CD4-positive, alpha-beta T cell treated with Interleukin-6 at 100 ng/mL for 8 hours (primary cell): ENCODE measurements at regions not wholly inside any gene's neighbourhood (a gene's known extent, or its start where the extent isn't known, plus 50 kb on each side); places are given as distances from the start of the nearest gene placed in this dataset.
"Not testable (repeated sequence)": the region's sequence is repeated elsewhere in the genome, so short reads cannot be mapped to it uniquely, and the experiment has no call there.

Experiments used
- DNase-seq: peaks from one replicate; pipeline ENCODE4 v3.0.0-alpha.2; 2020; ENCODE audit warnings: mixed read lengths, low spot score

- no peak for DNase-seq
These were observed 76.6 kb upstream of the TOX2 start for GRCh38 chr20:43837856-43838702.

DNA sequence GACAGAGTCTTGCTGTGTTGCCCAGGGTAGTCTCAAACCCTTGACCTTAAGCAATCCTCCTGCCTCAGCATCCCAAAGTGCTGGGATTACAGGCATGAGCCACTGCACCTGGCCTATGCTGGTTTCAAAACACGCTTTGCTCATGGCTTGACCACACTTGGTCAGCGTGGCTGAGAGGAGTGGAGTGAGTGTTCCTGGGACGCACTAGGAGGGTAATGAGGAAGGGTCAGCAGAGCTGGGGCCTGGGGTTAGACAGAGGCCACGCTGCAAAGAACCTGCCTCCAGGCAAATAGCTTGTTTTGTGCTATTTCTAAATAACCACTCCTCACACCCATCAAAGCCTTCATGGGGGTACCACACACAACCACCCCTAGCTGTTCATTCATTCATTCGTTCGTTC is 77.9 kb upstream of the TOX2 start:
- DNase-seq, result no peak

DNA sequence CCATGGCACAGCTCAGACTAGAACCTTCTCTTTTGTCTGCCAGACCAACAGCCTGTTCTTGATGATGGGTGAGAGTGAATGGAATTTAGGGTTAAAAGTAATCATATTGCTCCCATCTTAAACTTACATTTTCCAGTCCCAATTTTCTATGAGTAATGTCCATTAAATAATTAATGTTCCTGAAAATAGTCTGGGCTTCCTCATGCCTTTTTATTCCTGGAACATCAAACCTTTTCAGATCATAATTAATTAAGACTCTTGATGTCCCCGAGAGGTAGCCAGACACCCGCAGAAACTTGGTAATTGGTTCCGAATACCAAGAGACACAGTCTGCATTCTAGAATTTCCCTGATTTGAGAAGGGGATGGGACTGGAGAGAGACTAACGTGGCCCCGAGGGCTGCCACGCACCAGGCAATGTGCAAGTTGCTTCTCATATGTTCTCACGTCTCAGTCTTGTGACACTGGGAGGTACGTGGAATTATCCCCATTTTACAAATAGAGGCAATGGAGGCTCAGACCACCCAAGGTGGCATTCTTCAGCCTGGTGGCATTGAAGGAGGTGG is 78.6 kb upstream of the TOX2 start:
- no peak for DNase-seq

DNA sequence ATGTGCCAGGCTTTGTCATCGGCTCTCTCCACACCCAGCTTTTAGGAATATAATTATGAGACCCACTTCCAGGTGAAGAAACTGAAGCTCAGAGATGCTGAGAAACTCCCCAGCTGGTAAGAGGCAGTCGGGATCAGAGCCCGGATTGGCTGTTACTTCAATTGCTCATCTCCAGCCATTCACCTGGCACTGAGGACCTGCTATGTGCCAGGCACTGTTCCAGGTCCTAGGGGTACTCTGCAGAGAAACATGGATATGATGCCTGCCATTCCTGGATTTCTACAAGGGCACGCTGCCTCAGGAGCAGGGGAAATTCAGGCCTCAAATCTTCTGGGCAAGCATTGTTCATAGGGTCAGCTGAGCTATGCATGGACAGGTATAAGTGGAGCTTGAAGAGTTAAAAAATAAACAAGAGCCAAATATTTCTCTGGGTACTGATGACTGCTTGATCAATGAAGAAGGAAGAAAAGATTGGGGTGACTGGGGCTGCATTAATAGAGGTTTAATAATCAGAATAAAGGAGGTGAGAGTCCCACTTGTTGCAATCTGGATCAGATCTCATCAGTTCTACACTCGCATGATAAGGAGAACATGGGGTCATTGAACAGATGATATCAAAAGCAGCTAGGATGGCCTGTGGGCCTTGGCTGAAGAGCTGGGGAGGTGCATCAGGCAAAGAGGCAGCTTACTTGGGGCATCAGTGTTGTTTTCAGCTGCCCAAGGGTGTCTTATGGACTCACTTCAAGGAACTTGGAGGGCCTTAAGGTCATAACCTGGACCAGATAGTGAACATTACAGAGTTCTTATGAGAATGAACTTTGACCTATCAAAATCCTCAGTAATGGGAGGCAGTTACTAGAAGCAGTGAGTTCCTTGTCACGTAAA is 80.9 kb upstream of the TOX2 start:
- no peak for DNase-seq

DNA sequence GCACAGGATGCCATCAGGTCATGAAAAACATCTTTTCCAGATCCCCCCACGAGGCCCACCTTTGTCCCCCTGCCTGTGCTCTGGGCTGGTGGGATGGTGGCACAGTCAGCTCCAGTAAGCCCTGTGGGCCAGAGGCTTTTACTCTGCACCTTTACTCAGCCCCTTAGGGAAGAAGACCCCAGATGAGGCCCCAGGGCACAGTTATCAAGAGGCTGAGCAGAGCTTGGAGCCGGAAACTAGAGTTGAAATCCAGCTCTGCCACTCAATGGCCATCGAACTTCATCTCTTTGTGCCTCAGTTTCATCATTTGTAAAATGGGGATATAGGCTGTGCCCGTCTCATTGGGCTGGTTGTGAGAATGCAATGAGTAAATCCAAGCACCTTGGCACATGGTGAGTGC is 81.7 kb upstream of the TOX2 start:
- DNase-seq, result no peak

DNA sequence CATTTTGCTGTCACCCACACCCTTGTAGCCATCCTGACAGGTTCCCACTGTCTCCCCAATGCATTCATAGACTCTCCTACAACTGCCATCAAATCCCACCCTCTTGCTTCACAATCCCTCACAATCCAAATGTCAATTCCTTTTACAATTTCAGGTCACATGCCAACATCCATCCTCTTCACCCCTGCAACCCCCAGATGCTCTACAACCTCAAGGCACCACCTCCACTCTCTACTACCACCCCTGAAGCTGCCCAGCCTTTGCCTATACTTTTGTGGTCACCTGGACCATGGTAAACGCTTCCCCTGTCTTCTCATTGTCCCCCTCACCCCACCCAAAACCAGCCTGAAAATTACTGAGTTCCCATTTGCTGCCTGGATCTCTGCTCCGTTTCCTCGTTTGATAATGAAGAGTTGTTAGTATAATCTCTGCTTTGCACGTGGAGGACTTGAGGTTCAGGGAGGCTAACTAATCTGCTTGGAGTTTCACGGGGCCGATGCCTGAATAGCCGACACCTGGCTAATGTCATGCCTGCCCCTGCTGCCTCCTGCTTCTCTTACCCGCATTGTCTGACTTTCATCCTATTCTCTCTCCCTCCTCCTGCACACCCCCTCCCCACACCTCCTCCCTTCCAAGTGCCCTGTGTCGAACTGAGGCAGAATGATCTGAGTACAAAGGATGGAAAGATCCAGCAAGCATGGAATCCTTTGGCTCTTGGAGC is 82.4 kb upstream of the TOX2 start:
- DNase-seq, result no peak

GRCh38 chr20:43831481-43832065 is 83.1 kb upstream of the TOX2 start:
- DNase-seq, result no peak

GRCh38 chr20:43830883-43831282 is 83.8 kb upstream of the TOX2 start:
- no peak for DNase-seq

DNA sequence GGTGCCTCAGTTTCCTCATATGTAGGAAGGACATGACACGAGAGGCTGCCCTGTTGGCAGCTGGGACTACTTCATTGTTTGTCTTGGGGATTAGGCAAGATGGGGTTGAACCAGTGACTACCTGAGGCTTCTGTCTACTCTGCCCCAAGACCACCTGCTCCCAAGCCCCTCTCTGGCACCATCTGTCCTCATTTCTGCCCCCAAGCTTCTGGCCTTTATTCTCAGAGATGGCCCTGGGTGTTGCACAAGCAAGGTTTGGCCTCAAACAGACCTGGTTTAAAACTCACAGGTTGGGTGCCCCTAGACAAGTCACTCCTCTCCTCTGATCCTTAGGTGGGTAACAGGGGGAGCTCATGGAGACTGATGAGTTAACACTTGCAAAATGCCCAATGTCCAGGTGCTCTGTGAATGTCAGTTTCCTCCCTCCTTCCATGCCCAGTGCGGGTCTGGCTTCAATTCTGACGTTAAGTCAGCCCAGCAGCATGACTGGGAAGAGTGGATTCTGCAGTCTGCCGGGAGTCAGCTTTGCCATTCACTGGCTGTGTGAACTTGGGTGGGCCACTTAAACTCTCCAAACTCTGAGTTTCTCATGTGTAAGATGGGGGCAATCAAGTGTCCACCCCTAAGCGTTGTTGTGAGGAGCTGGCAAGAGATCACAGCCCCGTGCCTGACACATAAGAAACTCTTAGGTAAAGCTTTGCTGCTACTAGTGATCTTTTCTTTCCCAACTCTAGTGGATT is 84.5 kb upstream of the TOX2 start:
- DNase-seq, result no peak

DNA sequence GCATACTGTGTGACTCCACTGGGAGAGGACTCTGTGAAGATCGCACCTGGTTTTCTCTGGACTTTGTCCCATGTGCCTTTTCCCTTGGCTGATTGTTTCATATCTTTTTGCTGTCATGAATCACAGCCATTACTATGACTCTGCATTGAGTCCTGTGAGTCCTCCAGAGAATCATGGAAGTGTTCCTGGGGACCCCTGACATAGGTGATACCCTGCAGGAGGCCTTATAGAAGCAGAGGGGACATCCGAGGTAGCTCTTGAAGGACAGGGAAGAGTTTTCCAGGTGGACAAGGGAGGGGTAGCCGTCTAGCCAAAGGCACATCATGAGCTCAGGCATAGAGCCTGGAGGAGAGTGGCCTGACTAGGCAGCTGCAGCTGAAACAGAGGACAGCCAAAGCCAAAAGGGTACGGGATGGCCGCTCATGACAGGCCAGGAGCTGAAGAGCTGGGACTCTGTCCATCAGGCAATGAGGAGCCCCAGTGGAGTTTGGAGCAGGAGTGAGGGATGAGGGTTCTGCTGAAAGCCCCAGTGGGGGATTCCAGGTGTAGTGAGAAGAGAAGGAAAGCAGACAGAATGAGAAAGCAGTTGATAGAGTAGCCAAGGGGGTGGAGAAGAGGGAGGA is 86.6 kb upstream of the TOX2 start:
- no peak for DNase-seq

DNA sequence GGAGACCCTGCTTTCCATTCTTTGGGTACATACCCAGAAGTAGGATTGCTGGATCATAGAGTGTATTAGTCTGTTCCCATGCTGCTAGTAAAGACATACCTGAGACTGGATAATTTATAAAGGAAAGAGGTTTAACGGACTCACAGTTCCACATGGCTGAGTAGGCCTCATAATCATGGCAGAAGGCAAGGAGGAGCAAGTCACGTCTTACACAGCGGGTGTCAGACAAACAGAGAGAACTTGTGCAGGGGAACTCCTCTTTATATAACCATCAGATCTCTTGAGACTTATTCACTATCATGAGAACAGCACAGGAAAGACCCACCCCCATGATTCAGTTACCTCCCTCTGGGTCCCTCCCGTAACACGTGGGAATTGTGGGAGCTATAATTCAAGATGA is 87.7 kb upstream of the TOX2 start:
- not testable (repeated sequence) for DNase-seq

DNA sequence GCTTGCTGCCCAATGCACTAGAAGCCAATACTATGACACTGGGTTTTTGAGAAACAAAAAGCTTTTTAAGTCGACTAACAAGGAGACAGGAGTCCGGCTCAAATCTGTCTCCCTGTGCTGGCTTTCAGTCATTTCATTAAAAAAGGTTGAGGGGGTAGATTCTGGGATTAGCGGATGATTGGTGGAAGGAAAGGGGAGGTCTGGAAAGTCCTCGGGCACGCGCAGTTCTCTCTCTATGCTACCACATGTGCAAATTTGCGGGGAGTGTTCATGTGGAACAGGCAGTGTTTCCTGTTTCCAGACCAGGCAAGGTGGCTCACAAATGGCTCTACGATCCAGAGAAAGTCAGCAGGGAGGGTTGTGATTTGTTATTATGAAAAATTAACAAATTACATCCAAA is 89.1 kb upstream of the TOX2 start:
- DNase-seq, result no peak

DNA sequence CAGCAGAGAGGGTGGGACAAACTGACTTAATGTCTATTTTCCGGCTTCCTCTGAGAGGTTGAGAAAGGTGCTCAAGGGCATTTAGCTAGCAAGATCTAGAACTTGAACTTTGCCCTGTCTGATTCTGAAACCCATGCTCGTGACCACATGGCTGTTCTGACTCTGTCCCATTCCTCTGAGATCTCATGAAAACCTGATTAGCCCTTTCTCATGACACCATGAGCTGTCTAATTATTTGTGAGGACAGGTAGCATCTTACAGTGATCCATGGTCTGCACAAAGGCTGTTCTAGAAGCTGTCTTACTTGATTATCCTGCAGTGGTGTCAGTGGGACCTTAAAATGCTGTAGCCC is 89.6 kb upstream of the TOX2 start:
- DNase-seq, result no peak

- DNase-seq, result no peak
These were observed 90.2 kb upstream of the TOX2 start for GRCh38 chr20:43824309-43825050.

DNA sequence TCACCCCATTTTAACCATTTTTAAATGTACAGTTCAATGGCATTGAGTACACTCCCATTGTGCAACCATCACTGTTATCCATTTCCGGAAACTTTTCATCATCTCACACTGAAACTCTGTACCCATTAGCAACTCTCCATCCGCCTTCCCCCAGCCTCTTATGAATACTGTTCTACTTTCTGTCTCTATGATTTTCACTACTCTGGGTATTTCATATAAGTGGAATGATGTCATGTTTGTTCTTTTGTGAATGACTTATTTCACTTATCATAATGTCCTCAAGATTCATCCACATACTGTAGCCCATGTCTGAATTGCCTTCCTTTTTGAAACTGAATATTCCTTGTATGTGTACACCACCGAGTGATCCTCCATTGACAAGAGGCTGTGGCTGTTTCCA is 92.9 kb upstream of the TOX2 start:
- no peak for DNase-seq

DNA sequence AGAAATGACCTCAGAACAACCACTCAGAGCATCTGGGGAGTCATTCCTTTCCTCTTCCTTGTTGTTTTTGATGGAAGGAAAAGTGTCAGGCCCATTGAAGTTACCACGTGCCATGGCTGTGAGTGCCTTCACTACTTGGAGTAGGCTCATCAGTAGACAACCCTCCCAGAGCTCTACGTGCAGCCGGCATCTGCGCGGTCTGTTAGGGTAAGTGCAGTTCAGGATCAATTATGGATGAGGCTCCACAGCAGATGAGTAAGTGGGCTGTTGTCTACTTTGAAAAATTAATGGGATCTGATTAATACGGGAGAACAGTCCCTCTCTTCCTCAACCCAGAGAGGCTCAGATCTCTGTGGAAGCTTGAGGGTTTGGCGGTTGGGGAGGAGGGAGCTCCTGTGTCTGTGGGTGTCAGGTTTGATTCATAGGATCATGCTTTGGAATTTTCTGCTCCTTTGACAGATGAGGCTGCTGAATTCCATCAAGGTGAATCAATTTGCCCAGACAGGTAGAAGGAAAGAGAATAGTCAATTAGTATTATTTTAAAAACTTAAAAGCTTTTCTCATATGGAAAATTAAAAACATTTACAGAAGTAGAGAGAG is 93.8 kb upstream of the TOX2 start:
- DNase-seq, result no peak

- DNase-seq, result no peak
These were observed 85.4 kb upstream of the GTSF1L start for GRCh38 chr20:43812216-43812615.

DNA sequence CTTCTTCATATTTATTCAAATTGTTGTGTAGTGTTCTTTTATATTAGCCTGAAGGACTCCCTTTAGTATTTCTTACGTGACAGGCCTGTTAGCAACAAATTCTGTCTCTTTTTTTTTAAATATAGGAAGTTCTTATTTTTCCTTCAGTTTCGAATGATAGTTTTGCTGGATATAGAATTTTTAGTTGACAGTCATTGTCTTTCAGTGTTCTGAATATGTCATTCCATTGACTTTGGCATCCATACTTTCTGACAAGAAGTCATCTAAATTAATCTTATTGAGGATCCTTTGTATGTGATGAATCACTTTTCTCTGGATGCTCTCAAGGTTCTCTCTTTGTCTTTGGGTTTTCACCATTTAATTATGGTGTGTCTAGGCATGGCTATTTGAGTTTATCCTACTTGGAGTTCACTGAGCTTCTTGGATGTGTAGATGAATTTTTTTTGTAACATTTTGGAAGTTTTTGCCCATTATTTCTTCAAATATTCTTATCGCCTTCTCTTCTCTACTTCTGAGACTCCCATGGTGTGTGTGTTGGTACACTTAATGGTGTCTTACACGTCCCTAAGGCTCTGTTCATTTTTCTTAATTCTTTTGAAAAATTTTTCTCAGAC is 82.5 kb upstream of the GTSF1L start:
- no peak for DNase-seq

GRCh38 chr20:43804781-43805180 is 78.0 kb upstream of the GTSF1L start:
- DNase-seq, result no peak
